ENCODE measurements at regions not wholly inside any gene's neighbourhood (a gene's known extent, or its start where the extent isn't known, plus 50 kb on each side); places are given as distances from the start of the nearest gene placed in this dataset.

GRCh38 chr3:86162521-86162920, 828.4 kb downstream of the VGLL3 start:
- DNase-seq = no peak

GRCh38 chr3:86161493-86161892, 829.5 kb downstream of the VGLL3 start:
- DNase-seq = no peak

GRCh38 chr3:86152620-86153019, 838.3 kb downstream of the VGLL3 start:
- no peak for DNase-seq

GRCh38 chr3:86149054-86149453, 841.9 kb downstream of the VGLL3 start:
- DNase-seq = no peak

GRCh38 chr3:86147119-86147518, 843.8 kb downstream of the VGLL3 start:
- no peak for DNase-seq

GRCh38 chr3:86126552-86126951, 864.4 kb downstream of the VGLL3 start:
- DNase-seq = no peak
